SK-N-SH treated with all-trans-retinoic acid at 6 μM for 48 hours (cell line): ENCODE measurements at regions not wholly inside any gene's neighbourhood (a gene's known extent, or its start where the extent isn't known, plus 50 kb on each side); places are given as distances from the start of the nearest gene placed in this dataset.

Source experiments
- ATAC-seq: fragments of 200-7000 bp; cut with Tn5 transposase; 3 replicates; pipeline ENCODE4 v1.9.1; 2020; ENCODE audit warnings: mild to moderate bottlenecking, moderate library complexity
- ARNTL ChIP-seq: fragments of 450-650 bp; formaldehyde crosslinking; IDR thresholded peaks from 2 replicates; pipeline ENCODE4 v1.5.0; 2020; ENCODE audit warnings: low read depth, mild to moderate bottlenecking, moderate library complexity, borderline replicate concordance
- BACH2 ChIP-seq: fragments of 250-450 bp; sonication (Bioruptor Pico); IDR thresholded peaks from 2 replicates; pipeline ENCODE4 v1.9.0; 2021; ENCODE audit warnings: mild to moderate bottlenecking, borderline replicate concordance
- CSDC2 ChIP-seq: fragments of 250-450 bp; sonication (Bioruptor Pico); IDR thresholded peaks from 2 replicates; pipeline ENCODE4 v1.5.0; 2020; ENCODE audit warnings: mild to moderate bottlenecking, moderate library complexity
- CSRNP3 ChIP-seq: fragments of 250-450 bp; sonication (Bioruptor Pico); IDR thresholded peaks from 2 replicates; pipeline ENCODE4 v1.5.1; 2021; ENCODE audit warnings: mild to moderate bottlenecking, moderate library complexity
- ESRRG ChIP-seq: fragments of 250-450 bp; sonication (Bioruptor Pico); IDR thresholded peaks from 2 replicates; pipeline ENCODE4 v1.6.1; 2021; ENCODE audit warnings: mild to moderate bottlenecking
- GLIS3 ChIP-seq: fragments of 250-450 bp; sonication (Bioruptor Pico); IDR thresholded peaks from 2 replicates; pipeline ENCODE4 v1.5.0; 2020; ENCODE audit warnings: mild to moderate bottlenecking, moderate library complexity
- OSR1 ChIP-seq: fragments of 250-450 bp; sonication (Bioruptor Pico); IDR thresholded peaks from 2 replicates; pipeline ENCODE4 v1.8.0; 2022; ENCODE audit warnings: moderate library complexity, mild to moderate bottlenecking, inconsistent platforms
- PPARA ChIP-seq: fragments of 250-450 bp; sonication (Bioruptor Pico); IDR thresholded peaks from 2 replicates; pipeline ENCODE4 v1.5.0; 2020; ENCODE audit warnings: mild to moderate bottlenecking, borderline replicate concordance
- RARB ChIP-seq: fragments of 250-450 bp; sonication (Bioruptor Pico); IDR thresholded peaks from 2 replicates; pipeline ENCODE4 v1.8.0; 2021; ENCODE audit warnings: mild to moderate bottlenecking, moderate library complexity
- TCF4 ChIP-seq: fragments of 250-450 bp; sonication (Bioruptor Pico); IDR thresholded peaks from 2 replicates; pipeline ENCODE4 v1.8.0; 2021; ENCODE audit warnings: mild to moderate bottlenecking, moderate library complexity, borderline replicate concordance
- TSHZ2 ChIP-seq: fragments of 250-450 bp; sonication (Bioruptor Pico); IDR thresholded peaks from 2 replicates; pipeline ENCODE4 v1.5.0; 2020; ENCODE audit warnings: mild to moderate bottlenecking, moderate library complexity
- ZC3H10 ChIP-seq: fragments of 250-450 bp; sonication (Bioruptor Pico); IDR thresholded peaks from 2 replicates; pipeline ENCODE4 v1.5.1; 2021; ENCODE audit warnings: mild to moderate bottlenecking, moderate library complexity
- ZFP3 ChIP-seq: fragments of 250-450 bp; sonication (Bioruptor Pico); IDR thresholded peaks from 2 replicates; pipeline ENCODE4 v1.5.0; 2020; ENCODE audit warnings: mild to moderate bottlenecking, moderate library complexity
- ZFP30 ChIP-seq: fragments of 450-650 bp; formaldehyde crosslinking; IDR thresholded peaks from 2 replicates; pipeline ENCODE4 v1.5.0; 2022; ENCODE audit warnings: mild to moderate bottlenecking, moderate library complexity
- ZNF565 ChIP-seq: fragments of 450-650 bp; formaldehyde crosslinking; conservative IDR thresholded peaks from 2 replicates; pipeline ENCODE4 v1.5.0; 2020; ENCODE audit warnings: low read depth, mild to moderate bottlenecking, moderate library complexity
- ZNF70 ChIP-seq: fragments of 450-650 bp; formaldehyde crosslinking; IDR thresholded peaks from 2 replicates; pipeline ENCODE4 v1.5.0; 2020; ENCODE audit warnings: mild to moderate bottlenecking, moderate library complexity
- ZNF8 ChIP-seq: fragments of 450-650 bp; formaldehyde crosslinking; IDR thresholded peaks from 2 replicates; pipeline ENCODE4 v1.5.0; 2020; ENCODE audit warnings: mild to moderate bottlenecking, moderate library complexity
- TF ChIP-seq, protein P1 (sequence below): fragments of 250-450 bp; sonication (Bioruptor Pico); IDR thresholded peaks from 2 replicates; pipeline ENCODE4 v1.5.1; 2020; ENCODE audit warnings: low read depth, mild to moderate bottlenecking, moderate library complexity
- TF ChIP-seq, protein P2 (sequence below): fragments of 250-450 bp; sonication (Bioruptor Pico); IDR thresholded peaks from 2 replicates; pipeline ENCODE4 v1.8.0; 2021; ENCODE audit warnings: low read depth, mild to moderate bottlenecking, moderate library complexity, borderline replicate concordance
- TF ChIP-seq, protein P3 (sequence below): fragments of 250-450 bp; sonication (Bioruptor Pico); IDR thresholded peaks from 2 replicates; pipeline ENCODE4 v1.8.0; 2020; ENCODE audit warnings: mild to moderate bottlenecking, moderate library complexity, borderline replicate concordance

GRCh38 chr14:86574778-86575129 is 1044.8 kb downstream of the FLRT2 start (continued):
- TF ChIP-seq, protein P1, sequence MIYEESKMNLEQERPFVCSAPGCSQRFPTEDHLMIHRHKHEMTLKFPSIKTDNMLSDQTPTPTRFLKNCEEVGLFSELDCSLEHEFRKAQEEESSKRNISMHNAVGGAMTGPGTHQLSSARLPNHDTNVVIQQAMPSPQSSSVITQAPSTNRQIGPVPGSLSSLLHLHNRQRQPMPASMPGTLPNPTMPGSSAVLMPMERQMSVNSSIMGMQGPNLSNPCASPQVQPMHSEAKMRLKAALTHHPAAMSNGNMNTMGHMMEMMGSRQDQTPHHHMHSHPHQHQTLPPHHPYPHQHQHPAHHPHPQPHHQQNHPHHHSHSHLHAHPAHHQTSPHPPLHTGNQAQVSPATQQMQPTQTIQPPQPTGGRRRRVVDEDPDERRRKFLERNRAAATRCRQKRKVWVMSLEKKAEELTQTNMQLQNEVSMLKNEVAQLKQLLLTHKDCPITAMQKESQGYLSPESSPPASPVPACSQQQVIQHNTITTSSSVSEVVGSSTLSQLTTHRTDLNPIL (CRISPR knock-in tag): no peak
- no peak for TF ChIP-seq CSDC2 (CRISPR knock-in tag)
- no peak for TF ChIP-seq OSR1 (CRISPR knock-in tag)

- no peak for TF ChIP-seq CSDC2 (CRISPR knock-in tag)
- no peak for TF ChIP-seq PPARA (CRISPR knock-in tag)
- TF ChIP-seq, protein P1 (CRISPR knock-in tag): no peak
- no peak for TF ChIP-seq ZNF70 (CRISPR knock-in tag)
- TF ChIP-seq TCF4 (CRISPR knock-in tag): no peak
- no peak for TF ChIP-seq RARB (CRISPR knock-in tag)
- TF ChIP-seq ESRRG: no peak
- no peak for TF ChIP-seq OSR1 (CRISPR knock-in tag)
- no peak for TF ChIP-seq GLIS3 (CRISPR knock-in tag)
- no peak for TF ChIP-seq TSHZ2 (CRISPR knock-in tag)
- TF ChIP-seq, protein P2, sequence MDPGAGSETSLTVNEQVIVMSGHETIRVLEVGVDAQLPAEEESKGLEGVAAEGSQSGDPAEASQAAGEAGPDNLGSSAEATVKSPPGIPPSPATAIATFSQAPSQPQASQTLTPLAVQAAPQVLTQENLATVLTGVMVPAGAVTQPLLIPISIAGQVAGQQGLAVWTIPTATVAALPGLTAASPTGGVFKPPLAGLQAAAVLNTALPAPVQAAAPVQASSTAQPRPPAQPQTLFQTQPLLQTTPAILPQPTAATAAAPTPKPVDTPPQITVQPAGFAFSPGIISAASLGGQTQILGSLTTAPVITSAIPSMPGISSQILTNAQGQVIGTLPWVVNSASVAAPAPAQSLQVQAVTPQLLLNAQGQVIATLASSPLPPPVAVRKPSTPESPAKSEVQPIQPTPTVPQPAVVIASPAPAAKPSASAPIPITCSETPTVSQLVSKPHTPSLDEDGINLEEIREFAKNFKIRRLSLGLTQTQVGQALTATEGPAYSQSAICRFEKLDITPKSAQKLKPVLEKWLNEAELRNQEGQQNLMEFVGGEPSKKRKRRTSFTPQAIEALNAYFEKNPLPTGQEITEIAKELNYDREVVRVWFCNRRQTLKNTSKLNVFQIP (CRISPR knock-in tag): no peak
- TF ChIP-seq ZFP30: no peak
- no peak for TF ChIP-seq ZNF8 (CRISPR knock-in tag)
- no peak for TF ChIP-seq ZNF565 (CRISPR knock-in tag)
- TF ChIP-seq BACH2 (CRISPR knock-in tag): no peak
- TF ChIP-seq, protein P3, sequence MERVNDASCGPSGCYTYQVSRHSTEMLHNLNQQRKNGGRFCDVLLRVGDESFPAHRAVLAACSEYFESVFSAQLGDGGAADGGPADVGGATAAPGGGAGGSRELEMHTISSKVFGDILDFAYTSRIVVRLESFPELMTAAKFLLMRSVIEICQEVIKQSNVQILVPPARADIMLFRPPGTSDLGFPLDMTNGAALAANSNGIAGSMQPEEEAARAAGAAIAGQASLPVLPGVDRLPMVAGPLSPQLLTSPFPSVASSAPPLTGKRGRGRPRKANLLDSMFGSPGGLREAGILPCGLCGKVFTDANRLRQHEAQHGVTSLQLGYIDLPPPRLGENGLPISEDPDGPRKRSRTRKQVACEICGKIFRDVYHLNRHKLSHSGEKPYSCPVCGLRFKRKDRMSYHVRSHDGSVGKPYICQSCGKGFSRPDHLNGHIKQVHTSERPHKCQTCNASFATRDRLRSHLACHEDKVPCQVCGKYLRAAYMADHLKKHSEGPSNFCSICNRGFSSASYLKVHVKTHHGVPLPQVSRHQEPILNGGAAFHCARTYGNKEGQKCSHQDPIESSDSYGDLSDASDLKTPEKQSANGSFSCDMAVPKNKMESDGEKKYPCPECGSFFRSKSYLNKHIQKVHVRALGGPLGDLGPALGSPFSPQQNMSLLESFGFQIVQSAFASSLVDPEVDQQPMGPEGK (CRISPR knock-in tag): no peak
- no peak for TF ChIP-seq CSRNP3 (CRISPR knock-in tag)
- no peak for TF ChIP-seq ARNTL (CRISPR knock-in tag)
- no peak for TF ChIP-seq ZFP3 (CRISPR knock-in tag)
- TF ChIP-seq ZC3H10 (CRISPR knock-in tag): no peak
- TF ChIP-seq, all 23 proteins: peak for 0
- peak; percentile 91 for ATAC-seq
These were observed 1044.3 kb downstream of the FLRT2 start for GRCh38 chr14:86574051-86574777.
